Panc1 (cell line): ENCODE measurements at regions not wholly inside any gene's neighbourhood (a gene's known extent, or its start where the extent isn't known, plus 50 kb on each side); places are given as distances from the start of the nearest gene placed in this dataset.

Experiments
- ATAC-seq: fragments of 200-7000 bp; cut with Tn5 transposase; 2 replicates; pipeline ENCODE4 v1.9.1; 2020; ENCODE audit warnings: mild to moderate bottlenecking, moderate library complexity
- BruUV-seq: library from RNA; stranded (reverse); fragments of 400-500 nt; replicated peaks from 2 replicates; lab custom pipeline; 2021; lab: Mats Ljungman, UMichigan
- CTCF ChIA-PET: fragments of 300-600 bp; sonication (Branson Sonifier 250); formaldehyde crosslinking; loops from one replicate; lab custom pipeline; 2022; ENCODE audit warnings: antibody characterized with exemption; lab: Charles Lee
- POLR2A ChIA-PET: fragments of 300-600 bp; sonication (Branson Sonifier 250); formaldehyde crosslinking; loops from one replicate; lab custom pipeline; 2022; ENCODE audit warnings: antibody characterized with exemption; lab: Charles Lee
- DNase-seq: peaks from one replicate; pipeline ENCODE4 v3.0.0-alpha.2; 2010; ENCODE audit warnings: low read depth, low spot score
- H3K27ac ChIP-seq: 2 replicates; pipeline ENCODE4 v1.5.1; 2011; ENCODE audit warnings: mild to moderate bottlenecking, low read length, inconsistent platforms
- H3K27me3 ChIP-seq: fragments of 200-500 bp; sonication (Bioruptor generic); 2 replicates; pipeline ENCODE4 v1.6.0; 2014; ENCODE audit warnings: low read length, inconsistent platforms; ENCODE audit not compliant: control insufficient read depth, insufficient read depth
- H3K36me3 ChIP-seq: fragments of 200-500 bp; sonication (Bioruptor generic); 2 replicates; pipeline ENCODE4 v1.5.1; 2014; ENCODE audit warnings: inconsistent platforms, mild to moderate bottlenecking, low read length, moderate library complexity; ENCODE audit not compliant: control insufficient read depth, insufficient read depth
- H3K4me1 ChIP-seq: 2 replicates; pipeline ENCODE4 v1.5.1; 2011; ENCODE audit warnings: inconsistent platforms, mild to moderate bottlenecking, low read length, moderate library complexity; ENCODE audit not compliant: control insufficient read depth, insufficient read depth
- H3K4me3 ChIP-seq, 2 experiments: 2 replicates each; pipeline ENCODE4 v1.5.1; 2011 to 2012; ENCODE audit warnings: low read depth in 2 of 2, low read length in 2 of 2, mild to moderate bottlenecking in 2 of 2, inconsistent platforms in 1 of 2, moderate library complexity in 1 of 2
- H3K9me3 ChIP-seq: fragments of 200-500 bp; sonication (Bioruptor generic); 2 replicates; pipeline ENCODE4 v1.5.1; 2014; ENCODE audit warnings: low read depth, mild to moderate bottlenecking, inconsistent platforms, low read length, moderate library complexity; ENCODE audit not compliant: control insufficient read depth, insufficient read depth
- POLR2AphosphoS5 ChIP-seq: IDR thresholded peaks from 2 replicates; pipeline ENCODE4 v1.6.1; 2012; ENCODE audit warnings: mild to moderate bottlenecking, low read depth, low read length, moderate library complexity
- SIN3A ChIP-seq: IDR thresholded peaks from 2 replicates; pipeline ENCODE4 v1.6.1; 2012; ENCODE audit warnings: low read depth, mild to moderate bottlenecking, low read length, moderate library complexity, borderline replicate concordance; ENCODE audit not compliant: insufficient read depth
- TCF7L2 ChIP-seq: IDR thresholded peaks from 2 replicates; pipeline ENCODE4 v1.6.1; 2011; ENCODE audit warnings: mild to moderate bottlenecking, low read depth, low read length, inconsistent platforms
- in situ Hi-C: cut with HindIII; loops from 2 replicates; pipeline ENCODE4 v1.10.0; 2016; ENCODE audit warnings: low sequenced_read_pairs, low pct_unique_long_range_greater_than_20kb
- intact Hi-C: fragments of 100-400 bp; cut with micrococcal nuclease; formaldehyde crosslinking; loops from one replicate; pipeline ENCODE4 v1.10.0; 2022; ENCODE audit not compliant: unreplicated experiment
- TF ChIP-seq, protein P1 (sequence below), 2 experiments: IDR thresholded peaks; 2 replicates each; pipeline ENCODE4 v1.6.1; 2011 to 2012; ENCODE audit warnings: low read depth in 2 of 2, control low read depth in 1 of 2, low read length in 1 of 2, mild to moderate bottlenecking in 1 of 2, moderate library complexity in 1 of 2; ENCODE audit not compliant: insufficient read depth in 1 of 2
- TF ChIP-seq, protein P2 (sequence below): fragments of 450-650 bp; IDR thresholded peaks from 2 replicates; pipeline ENCODE4 v1.5.1; 2017; ENCODE audit warnings: mild to moderate bottlenecking

GRCh38 chr3:158920371-158920770, 118.5 kb downstream of the MFSD1 start:
- H3K36me3 ChIP-seq = no peaks in the 10 kb centered on the region
- no peaks in the 10 kb centered on the region for H3K9me3 ChIP-seq
- BruUV-seq = no TSS peak
- TF ChIP-seq, protein P1, sequence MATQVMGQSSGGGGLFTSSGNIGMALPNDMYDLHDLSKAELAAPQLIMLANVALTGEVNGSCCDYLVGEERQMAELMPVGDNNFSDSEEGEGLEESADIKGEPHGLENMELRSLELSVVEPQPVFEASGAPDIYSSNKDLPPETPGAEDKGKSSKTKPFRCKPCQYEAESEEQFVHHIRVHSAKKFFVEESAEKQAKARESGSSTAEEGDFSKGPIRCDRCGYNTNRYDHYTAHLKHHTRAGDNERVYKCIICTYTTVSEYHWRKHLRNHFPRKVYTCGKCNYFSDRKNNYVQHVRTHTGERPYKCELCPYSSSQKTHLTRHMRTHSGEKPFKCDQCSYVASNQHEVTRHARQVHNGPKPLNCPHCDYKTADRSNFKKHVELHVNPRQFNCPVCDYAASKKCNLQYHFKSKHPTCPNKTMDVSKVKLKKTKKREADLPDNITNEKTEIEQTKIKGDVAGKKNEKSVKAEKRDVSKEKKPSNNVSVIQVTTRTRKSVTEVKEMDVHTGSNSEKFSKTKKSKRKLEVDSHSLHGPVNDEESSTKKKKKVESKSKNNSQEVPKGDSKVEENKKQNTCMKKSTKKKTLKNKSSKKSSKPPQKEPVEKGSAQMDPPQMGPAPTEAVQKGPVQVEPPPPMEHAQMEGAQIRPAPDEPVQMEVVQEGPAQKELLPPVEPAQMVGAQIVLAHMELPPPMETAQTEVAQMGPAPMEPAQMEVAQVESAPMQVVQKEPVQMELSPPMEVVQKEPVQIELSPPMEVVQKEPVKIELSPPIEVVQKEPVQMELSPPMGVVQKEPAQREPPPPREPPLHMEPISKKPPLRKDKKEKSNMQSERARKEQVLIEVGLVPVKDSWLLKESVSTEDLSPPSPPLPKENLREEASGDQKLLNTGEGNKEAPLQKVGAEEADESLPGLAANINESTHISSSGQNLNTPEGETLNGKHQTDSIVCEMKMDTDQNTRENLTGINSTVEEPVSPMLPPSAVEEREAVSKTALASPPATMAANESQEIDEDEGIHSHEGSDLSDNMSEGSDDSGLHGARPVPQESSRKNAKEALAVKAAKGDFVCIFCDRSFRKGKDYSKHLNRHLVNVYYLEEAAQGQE (IDR thresholded peaks at IDR 0.05; ENCODE audit: insufficient read depth in 1 of 2, low read depth in 2 of 2, low read length in 1 of 2) = no peak
- TF ChIP-seq POLR2AphosphoS5 (no peak), SIN3A (no peak), TCF7L2 (no peak)
- TF ChIP-seq, protein P2, sequence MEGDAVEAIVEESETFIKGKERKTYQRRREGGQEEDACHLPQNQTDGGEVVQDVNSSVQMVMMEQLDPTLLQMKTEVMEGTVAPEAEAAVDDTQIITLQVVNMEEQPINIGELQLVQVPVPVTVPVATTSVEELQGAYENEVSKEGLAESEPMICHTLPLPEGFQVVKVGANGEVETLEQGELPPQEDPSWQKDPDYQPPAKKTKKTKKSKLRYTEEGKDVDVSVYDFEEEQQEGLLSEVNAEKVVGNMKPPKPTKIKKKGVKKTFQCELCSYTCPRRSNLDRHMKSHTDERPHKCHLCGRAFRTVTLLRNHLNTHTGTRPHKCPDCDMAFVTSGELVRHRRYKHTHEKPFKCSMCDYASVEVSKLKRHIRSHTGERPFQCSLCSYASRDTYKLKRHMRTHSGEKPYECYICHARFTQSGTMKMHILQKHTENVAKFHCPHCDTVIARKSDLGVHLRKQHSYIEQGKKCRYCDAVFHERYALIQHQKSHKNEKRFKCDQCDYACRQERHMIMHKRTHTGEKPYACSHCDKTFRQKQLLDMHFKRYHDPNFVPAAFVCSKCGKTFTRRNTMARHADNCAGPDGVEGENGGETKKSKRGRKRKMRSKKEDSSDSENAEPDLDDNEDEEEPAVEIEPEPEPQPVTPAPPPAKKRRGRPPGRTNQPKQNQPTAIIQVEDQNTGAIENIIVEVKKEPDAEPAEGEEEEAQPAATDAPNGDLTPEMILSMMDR = no peak
- ChIA-PET POLR2A (no interaction called here), CTCF (no interaction called here)
- H3K4me1 ChIP-seq = no peaks in the 10 kb centered on the region
- no peak for DNase-seq
- 0 out of 2 replicates have a peak, but pooled peaks cover 2% of the 10 kb centered on the region for H3K27me3 ChIP-seq
- intact Hi-C loops = no loop called here
- no peak for ATAC-seq
- H3K27ac ChIP-seq = no peak overlapping the region
- H3K4me3 ChIP-seq = no peak overlapping the region
- in situ Hi-C loops = no loop called here

DNA sequence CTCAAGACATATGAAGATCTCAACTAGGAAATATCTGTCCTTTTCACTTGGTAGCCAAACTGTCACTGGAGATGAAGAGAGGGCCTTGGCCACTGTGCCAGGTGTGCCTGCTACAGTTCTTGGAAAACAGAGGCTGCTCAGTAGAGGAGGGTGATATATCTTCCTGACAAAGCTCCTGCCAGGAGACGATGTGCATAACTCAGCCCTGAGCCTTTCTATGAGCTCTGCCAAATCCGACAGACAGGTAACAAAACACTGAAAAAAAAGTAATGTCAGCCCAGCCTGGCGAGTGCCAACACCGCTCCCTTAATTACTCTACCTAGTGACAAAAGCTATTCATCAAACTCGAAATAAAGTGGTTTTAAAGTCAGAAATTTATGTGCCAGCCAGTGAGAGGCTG, 123.2 kb downstream of the MFSD1 start:
- TF ChIP-seq TCF7L2 = no peak
- no peak for TF ChIP-seq SIN3A
- no peak for TF ChIP-seq POLR2AphosphoS5
- TF ChIP-seq, protein P1 (IDR thresholded peaks at IDR 0.05; ENCODE audit: insufficient read depth in 1 of 2, low read depth in 2 of 2, low read length in 1 of 2) = no peak
- TF ChIP-seq, protein P2 = no peak
- Histone ChIP-seq H3K9me3 (no peaks in the 10 kb centered on the region), H3K27ac (no peak overlapping the region), H3K4me3 (no peak overlapping the region), H3K27me3 (0 out of 2 replicates have a peak, but pooled peaks cover 2% of the 10 kb centered on the region), H3K36me3 (no peaks in the 10 kb centered on the region), H3K4me1 (no peaks in the 10 kb centered on the region)
- DNase-seq (no peak), ATAC-seq (no peak)
- intact Hi-C loops = no loop called here
- in situ Hi-C loops = no loop called here
- CTCF ChIA-PET = no interaction called here
- no TSS peak for BruUV-seq
- POLR2A ChIA-PET = no interaction called here
